ENCODE measurements at regions not wholly inside any gene's neighbourhood (a gene's known extent, or its start where the extent isn't known, plus 50 kb on each side); places are given as distances from the start of the nearest gene placed in this dataset.

GRCh38 chr3:194212845-194213331, 76.9 kb downstream of the HES1 start:
- in situ Hi-C loops (cut with HindIII; ENCODE audit: low pct_unique_long_range_greater_than_20kb, low sequenced_read_pairs), result no loop called here
- DNase-seq (ENCODE audit: low read depth), result no peak

GRCh38 chr3:194215392-194215791, 79.4 kb downstream of the HES1 start:
- DNase-seq (ENCODE audit: low read depth), result no peak
- in situ Hi-C loops (cut with HindIII; ENCODE audit: low pct_unique_long_range_greater_than_20kb, low sequenced_read_pairs), result no loop called here

GRCh38 chr3:194218646-194219453, 82.9 kb downstream of the HES1 start:
- in situ Hi-C loops (cut with HindIII; ENCODE audit: low pct_unique_long_range_greater_than_20kb, low sequenced_read_pairs), result no loop called here
- no peak for DNase-seq (ENCODE audit: low read depth)

- in situ Hi-C loops (cut with HindIII; ENCODE audit: low pct_unique_long_range_greater_than_20kb, low sequenced_read_pairs), result no loop called here
- no peak for DNase-seq (ENCODE audit: low read depth)
Measured at GRCh38 chr3:194219826-194220410, 84.0 kb downstream of the HES1 start.

- no peak for DNase-seq (ENCODE audit: low read depth)
- in situ Hi-C loops (cut with HindIII; ENCODE audit: low pct_unique_long_range_greater_than_20kb, low sequenced_read_pairs), result no loop called here
Measured at GRCh38 chr3:194220901-194221326, 85.0 kb downstream of the HES1 start.

GRCh38 chr3:194221336-194221735, 85.4 kb downstream of the HES1 start:
- no peak for DNase-seq (ENCODE audit: low read depth)
- in situ Hi-C loops (cut with HindIII; ENCODE audit: low pct_unique_long_range_greater_than_20kb, low sequenced_read_pairs), result no loop called here

GRCh38 chr3:194223951-194224350, 88.0 kb downstream of the HES1 start:
- in situ Hi-C loops (cut with HindIII; ENCODE audit: low pct_unique_long_range_greater_than_20kb, low sequenced_read_pairs), result no loop called here
- no peak for DNase-seq (ENCODE audit: low read depth)

GRCh38 chr3:194224471-194225417, 88.8 kb downstream of the HES1 start:
- DNase-seq (ENCODE audit: low read depth), result no peak
- in situ Hi-C loops (cut with HindIII; ENCODE audit: low pct_unique_long_range_greater_than_20kb, low sequenced_read_pairs), result no loop called here

- in situ Hi-C loops (cut with HindIII; ENCODE audit: low pct_unique_long_range_greater_than_20kb, low sequenced_read_pairs), result no loop called here
- no peak for DNase-seq (ENCODE audit: low read depth)
Measured at GRCh38 chr3:194225418-194225812, 89.5 kb downstream of the HES1 start.

GRCh38 chr3:194225988-194226663, 90.2 kb downstream of the HES1 start:
- no peak for DNase-seq (ENCODE audit: low read depth)
- in situ Hi-C loops (cut with HindIII; ENCODE audit: low pct_unique_long_range_greater_than_20kb, low sequenced_read_pairs), result no loop called here

GRCh38 chr3:194231929-194232832, 96.2 kb downstream of the HES1 start:
- in situ Hi-C loops (cut with HindIII; ENCODE audit: low pct_unique_long_range_greater_than_20kb, low sequenced_read_pairs), result no loop called here
- DNase-seq (ENCODE audit: low read depth), result no peak

- no peak for DNase-seq (ENCODE audit: low read depth)
- in situ Hi-C loops (cut with HindIII; ENCODE audit: low pct_unique_long_range_greater_than_20kb, low sequenced_read_pairs), result no loop called here
Measured at GRCh38 chr3:194233150-194233549, 97.2 kb downstream of the HES1 start.

GRCh38 chr3:194235160-194235559, 99.2 kb downstream of the HES1 start:
- in situ Hi-C loops (cut with HindIII; ENCODE audit: low pct_unique_long_range_greater_than_20kb, low sequenced_read_pairs), result no loop called here
- no peak for DNase-seq (ENCODE audit: low read depth)

- no peak for DNase-seq (ENCODE audit: low read depth)
- in situ Hi-C loops (cut with HindIII; ENCODE audit: low pct_unique_long_range_greater_than_20kb, low sequenced_read_pairs), result no loop called here
Measured at GRCh38 chr3:194237110-194237509, 101.2 kb downstream of the HES1 start.

- in situ Hi-C loops (cut with HindIII; ENCODE audit: low pct_unique_long_range_greater_than_20kb, low sequenced_read_pairs), result no loop called here
Measured at GRCh38 chr3:194240766-194241165, 104.8 kb downstream of the HES1 start.

GRCh38 chr3:194243172-194243837, 107.4 kb downstream of the HES1 start:
- in situ Hi-C loops (cut with HindIII; ENCODE audit: low pct_unique_long_range_greater_than_20kb, low sequenced_read_pairs), result no loop called here
- DNase-seq (ENCODE audit: low read depth), result no peak

More at GRCh38 chr3:194240766-194241165, 104.8 kb downstream of the HES1 start:
- DNase-seq (ENCODE audit: low read depth), result no peak

GRCh38 chr3:194244167-194244566, 107.0 kb downstream of the CPN2 start:
- in situ Hi-C loops (cut with HindIII; ENCODE audit: low pct_unique_long_range_greater_than_20kb, low sequenced_read_pairs), result no loop called here
- DNase-seq (ENCODE audit: low read depth), result no peak

Measured in Caki2 (cell line).